Parathyroid adenoma (tissue), 2 donors: ENCODE measurements at regions not wholly inside any gene's neighbourhood (a gene's known extent, or its start where the extent isn't known, plus 50 kb on each side); places are given as distances from the start of the nearest gene placed in this dataset.

ENCODE experiments used
- H2AFZ ChIP-seq: fragments of 300-600 bp; sonication (generic); one replicate; pipeline ENCODE4 v1.7.0; 2017; ENCODE audit warnings: antibody characterized with exemption, mild to moderate bottlenecking
- H3K27ac ChIP-seq: fragments of 300-600 bp; sonication (generic); one replicate; pipeline ENCODE4 v1.7.0; 2017
- H3K27me3 ChIP-seq: fragments of 300-600 bp; sonication (generic); one replicate; pipeline ENCODE4 v1.7.0; 2017; ENCODE audit warnings: low read length; ENCODE audit not compliant: control insufficient read depth, insufficient read depth
- H3K36me3 ChIP-seq: fragments of 300-600 bp; sonication (generic); one replicate; pipeline ENCODE4 v1.7.0; 2017; ENCODE audit warnings: low read length; ENCODE audit not compliant: control insufficient read depth, insufficient read depth
- H3K4me1 ChIP-seq: fragments of 300-600 bp; sonication (generic); one replicate; pipeline ENCODE4 v1.7.0; 2017; ENCODE audit warnings: control low read depth
- H3K4me2 ChIP-seq: fragments of 300-600 bp; sonication (generic); one replicate; pipeline ENCODE4 v1.7.0; 2017; ENCODE audit warnings: low read length
- H3K4me3 ChIP-seq: fragments of 300-600 bp; sonication (generic); one replicate; pipeline ENCODE4 v1.7.0; 2017; ENCODE audit warnings: low read depth, low read length
- H3K79me2 ChIP-seq: fragments of 300-600 bp; sonication (generic); one replicate; pipeline ENCODE4 v1.7.0; 2017; ENCODE audit warnings: control low read depth
- H3K9ac ChIP-seq: fragments of 300-600 bp; sonication (generic); one replicate; pipeline ENCODE4 v1.7.0; 2017; ENCODE audit warnings: mild to moderate bottlenecking
- H3K9me3 ChIP-seq: fragments of 300-600 bp; sonication (generic); one replicate; pipeline ENCODE4 v1.7.0; 2017; ENCODE audit warnings: low read length; ENCODE audit not compliant: control insufficient read depth
- CTCF ChIP-seq: fragments of 300-600 bp; sonication (generic); IDR thresholded peaks from one replicate; pipeline ENCODE4 v1.7.0; 2017; ENCODE audit warnings: antibody characterized with exemption, mild to moderate bottlenecking
- donor health status: primary hyperparathyroidism.

- H3K9ac ChIP-seq, result no peak overlapping the region
- H3K4me3 ChIP-seq, result no peak overlapping the region
- no peak for TF ChIP-seq CTCF
- no peaks in the 10 kb centered on the region for H3K36me3 ChIP-seq
- H3K4me1 ChIP-seq, result peaks cover 7% of the 10 kb centered on the region
- H3K9me3 ChIP-seq, result no peaks in the 10 kb centered on the region
- peak overlapping the region; percentile 18 for H3K4me2 ChIP-seq
- H3K79me2 ChIP-seq, result no peaks in the 10 kb centered on the region
- no peak overlapping the region for H3K27ac ChIP-seq
- H3K27me3 ChIP-seq, result no peaks in the 10 kb centered on the region
- no peak overlapping the region for H2AFZ ChIP-seq
Measured at GRCh38 chr1:67579623-67580394, 105.2 kb upstream of the GADD45A start.

- Histone ChIP-seq H3K9ac (no peak overlapping the region), H3K27me3 (no peaks in the 10 kb centered on the region), H3K9me3 (no peaks in the 10 kb centered on the region), H2AFZ (no peak overlapping the region), H3K27ac (peak overlapping the region; percentile 6), H3K79me2 (no peaks in the 10 kb centered on the region), H3K4me3 (no peak overlapping the region), H3K36me3 (no peaks in the 10 kb centered on the region), H3K4me1 (peaks cover 2% of the 10 kb centered on the region), H3K4me2 (peak overlapping the region; percentile 34)
- no peak for TF ChIP-seq CTCF
Measured at GRCh38 chr1:67580691-67581403, 104.2 kb upstream of the GADD45A start.

- no peaks in the 10 kb centered on the region for H3K79me2 ChIP-seq
- H3K27me3 ChIP-seq, result no peaks in the 10 kb centered on the region
- no peaks in the 10 kb centered on the region for H3K36me3 ChIP-seq
- H3K9me3 ChIP-seq, result no peaks in the 10 kb centered on the region
- H3K9ac ChIP-seq, result no peak overlapping the region
- H3K4me1 ChIP-seq, result peaks cover 5% of the 10 kb centered on the region
- H3K27ac ChIP-seq, result no peak overlapping the region
- no peak for TF ChIP-seq CTCF
- H3K4me3 ChIP-seq, result no peak overlapping the region
- no peak overlapping the region for H3K4me2 ChIP-seq
- no peak overlapping the region for H2AFZ ChIP-seq
Measured at GRCh38 chr1:67582625-67583461, 102.2 kb upstream of the GADD45A start.

GRCh38 chr1:67583462-67583950 is 101.5 kb upstream of the GADD45A start:
- Histone ChIP-seq H3K9me3 (no peaks in the 10 kb centered on the region), H2AFZ (no peak overlapping the region), H3K4me2 (no peak overlapping the region), H3K9ac (no peak overlapping the region), H3K79me2 (no peaks in the 10 kb centered on the region), H3K27ac (no peak overlapping the region), H3K27me3 (no peaks in the 10 kb centered on the region), H3K4me3 (no peak overlapping the region), H3K4me1 (peaks cover 11% of the 10 kb centered on the region), H3K36me3 (no peaks in the 10 kb centered on the region)
- TF ChIP-seq CTCF, result no peak
